ENCODE measurements at regions not wholly inside any gene's neighbourhood (a gene's known extent, or its start where the extent isn't known, plus 50 kb on each side); places are given as distances from the start of the nearest gene placed in this dataset.

DNA sequence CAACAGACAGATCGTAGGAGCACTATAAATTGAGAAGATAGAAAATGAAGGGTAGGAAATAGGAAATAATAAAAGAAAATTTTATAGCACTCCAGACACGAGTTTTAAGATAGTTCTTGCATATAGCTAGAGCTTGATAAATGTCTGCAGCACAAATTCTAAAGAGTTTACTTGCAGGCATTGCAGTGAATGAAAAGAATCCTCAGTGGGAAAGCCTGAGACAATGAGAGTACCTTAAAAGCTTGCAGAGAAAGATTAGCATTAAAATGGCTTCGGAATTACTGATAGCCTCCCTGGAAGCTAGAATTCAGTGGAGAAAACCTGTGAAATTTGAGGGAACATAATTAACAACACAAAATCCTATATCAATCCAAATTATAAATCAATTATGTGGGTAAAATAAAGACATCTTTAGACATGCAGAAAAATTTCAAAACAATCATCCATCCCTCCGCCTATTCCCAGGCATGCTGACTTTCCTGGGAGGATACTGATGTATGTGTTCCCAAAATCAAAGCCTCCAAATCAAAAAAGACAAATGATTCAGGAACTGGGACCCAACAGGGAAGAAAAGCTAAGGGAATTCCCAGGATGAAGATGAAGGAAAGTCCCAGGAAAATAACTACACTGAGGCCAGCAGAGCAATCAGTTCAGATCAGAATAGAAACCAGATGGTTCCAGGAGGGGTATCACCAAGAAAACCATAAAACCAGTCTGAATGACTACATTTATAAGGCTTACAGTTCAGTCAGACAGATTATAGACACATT, 305.9 kb upstream of the USP25 start:
- no peaks in the 10 kb centered on the region for H4K20me1 ChIP-seq (ENCODE audit: insufficient read depth, low read length, poor library complexity, severe bottlenecking)
- H3K9me2 ChIP-seq (replicated peaks; ENCODE audit: low read depth, low read length) = no peaks in the 10 kb centered on the region
- no peak overlapping the region; the same call in 1 of the 2 replicates for H2AFZ ChIP-seq (ENCODE audit: low read length)
- H3K4me2 ChIP-seq (ENCODE audit: low read depth, low read length, poor library complexity, severe bottlenecking) = peak overlapping the region; percentile 13
- H3K4me1 ChIP-seq (ENCODE audit: insufficient read depth, low read length, poor library complexity, severe bottlenecking) = no peaks in the 10 kb centered on the region
- no peaks in the 10 kb centered on the region for H3K27me3 ChIP-seq (ENCODE audit: insufficient read depth, low read length, poor library complexity, severe bottlenecking)
- no peaks in the 10 kb centered on the region for H3K36me3 ChIP-seq (ENCODE audit: insufficient read depth, low read length)
- no peaks in the 10 kb centered on the region for H3K79me2 ChIP-seq (ENCODE audit: insufficient read depth, low read length)
- TF ChIP-seq, protein P1, sequence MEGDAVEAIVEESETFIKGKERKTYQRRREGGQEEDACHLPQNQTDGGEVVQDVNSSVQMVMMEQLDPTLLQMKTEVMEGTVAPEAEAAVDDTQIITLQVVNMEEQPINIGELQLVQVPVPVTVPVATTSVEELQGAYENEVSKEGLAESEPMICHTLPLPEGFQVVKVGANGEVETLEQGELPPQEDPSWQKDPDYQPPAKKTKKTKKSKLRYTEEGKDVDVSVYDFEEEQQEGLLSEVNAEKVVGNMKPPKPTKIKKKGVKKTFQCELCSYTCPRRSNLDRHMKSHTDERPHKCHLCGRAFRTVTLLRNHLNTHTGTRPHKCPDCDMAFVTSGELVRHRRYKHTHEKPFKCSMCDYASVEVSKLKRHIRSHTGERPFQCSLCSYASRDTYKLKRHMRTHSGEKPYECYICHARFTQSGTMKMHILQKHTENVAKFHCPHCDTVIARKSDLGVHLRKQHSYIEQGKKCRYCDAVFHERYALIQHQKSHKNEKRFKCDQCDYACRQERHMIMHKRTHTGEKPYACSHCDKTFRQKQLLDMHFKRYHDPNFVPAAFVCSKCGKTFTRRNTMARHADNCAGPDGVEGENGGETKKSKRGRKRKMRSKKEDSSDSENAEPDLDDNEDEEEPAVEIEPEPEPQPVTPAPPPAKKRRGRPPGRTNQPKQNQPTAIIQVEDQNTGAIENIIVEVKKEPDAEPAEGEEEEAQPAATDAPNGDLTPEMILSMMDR (conservative IDR thresholded peaks at IDR 0.05; ENCODE audit: low read length) = no peak
- no peak for TF ChIP-seq EZH2phosphoT487 (IDR thresholded peaks at IDR 0.05; ENCODE audit: borderline replicate concordance)
- H3F3A ChIP-seq (ENCODE audit: low read depth) = no peaks in the 10 kb centered on the region
- no peak overlapping the region for H3K9ac ChIP-seq (ENCODE audit: low read depth, low read length, poor library complexity, severe bottlenecking)
- H3K9me3 ChIP-seq (ENCODE audit: insufficient read depth, low read depth, low read length) = no peaks in the 10 kb centered on the region
- H3K4me3 ChIP-seq (ENCODE audit: low read length, poor library complexity, severe bottlenecking) = no peak overlapping the region

DNA sequence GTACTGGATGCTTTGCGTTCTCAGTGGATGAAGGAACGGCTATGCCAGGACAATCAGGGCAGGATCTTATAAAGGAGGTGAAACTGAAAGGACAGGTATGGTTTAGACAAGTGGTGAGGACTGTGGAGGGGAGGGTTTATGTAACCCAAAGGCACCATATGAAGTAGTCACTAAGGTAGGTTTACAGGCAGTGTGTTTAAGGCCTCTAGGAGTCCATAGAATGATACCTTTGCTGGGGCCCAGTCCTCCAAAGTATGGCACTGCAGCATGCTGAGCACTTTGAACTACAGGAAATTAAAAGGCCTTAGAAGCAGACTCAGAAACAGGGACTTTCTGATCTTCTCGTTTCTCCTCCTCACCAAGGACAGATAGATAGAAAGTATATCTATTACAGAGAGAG, 304.7 kb upstream of the USP25 start:
- Histone ChIP-seq H3K9me2 (replicated peaks; ENCODE audit: low read depth, low read length) (no peaks in the 10 kb centered on the region), H3K4me1 (ENCODE audit: insufficient read depth, low read length, poor library complexity, severe bottlenecking) (no peaks in the 10 kb centered on the region), H3K9ac (ENCODE audit: low read depth, low read length, poor library complexity, severe bottlenecking) (no peak overlapping the region), H3K4me3 (ENCODE audit: low read length, poor library complexity, severe bottlenecking) (no peak overlapping the region), H3K36me3 (ENCODE audit: insufficient read depth, low read length) (no peaks in the 10 kb centered on the region), H3F3A (ENCODE audit: low read depth) (no peaks in the 10 kb centered on the region), H2AFZ (ENCODE audit: low read length) (peak overlapping the region; percentile 9), H3K4me2 (ENCODE audit: low read depth, low read length, poor library complexity, severe bottlenecking) (no peak overlapping the region), H3K9me3 (ENCODE audit: insufficient read depth, low read depth, low read length) (no peaks in the 10 kb centered on the region), H3K27me3 (ENCODE audit: insufficient read depth, low read length, poor library complexity, severe bottlenecking) (no peaks in the 10 kb centered on the region), H4K20me1 (ENCODE audit: insufficient read depth, low read length, poor library complexity, severe bottlenecking) (no peaks in the 10 kb centered on the region), H3K79me2 (ENCODE audit: insufficient read depth, low read length) (no peaks in the 10 kb centered on the region)
- TF ChIP-seq, protein P1 (conservative IDR thresholded peaks at IDR 0.05; ENCODE audit: low read length) = no peak

DNA sequence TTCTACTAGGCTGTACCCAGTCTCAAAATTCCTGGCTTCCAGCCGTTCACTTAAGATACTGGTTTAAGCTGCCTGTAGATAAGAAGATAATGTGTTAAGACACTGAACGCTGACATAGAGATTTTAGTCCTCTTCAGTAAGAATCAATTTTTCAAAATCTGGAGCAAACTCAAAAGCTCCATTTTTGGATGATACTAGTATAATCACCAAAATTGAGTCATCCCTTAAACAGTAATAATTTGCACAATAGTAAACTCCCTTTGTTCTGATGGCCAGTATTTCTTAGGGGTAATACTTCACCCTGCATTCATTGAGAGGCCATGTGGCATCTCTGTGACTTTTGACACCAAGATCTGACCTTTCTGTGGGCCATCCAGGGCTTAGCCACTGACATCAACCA, 299.8 kb upstream of the USP25 start:
- Histone ChIP-seq H3K36me3 (ENCODE audit: insufficient read depth, low read length) (no peaks in the 10 kb centered on the region), H4K20me1 (ENCODE audit: insufficient read depth, low read length, poor library complexity, severe bottlenecking) (no peaks in the 10 kb centered on the region), H3K9ac (ENCODE audit: low read depth, low read length, poor library complexity, severe bottlenecking) (no peak overlapping the region), H3K79me2 (ENCODE audit: insufficient read depth, low read length) (no peaks in the 10 kb centered on the region), H3F3A (ENCODE audit: low read depth) (no peaks in the 10 kb centered on the region), H3K4me3 (ENCODE audit: low read length, poor library complexity, severe bottlenecking) (no peak overlapping the region), H3K9me3 (ENCODE audit: insufficient read depth, low read depth, low read length) (no peaks in the 10 kb centered on the region), H3K9me2 (replicated peaks; ENCODE audit: low read depth, low read length) (no peaks in the 10 kb centered on the region), H3K27me3 (ENCODE audit: insufficient read depth, low read length, poor library complexity, severe bottlenecking) (no peaks in the 10 kb centered on the region), H3K4me1 (ENCODE audit: insufficient read depth, low read length, poor library complexity, severe bottlenecking) (no peaks in the 10 kb centered on the region), H3K4me2 (ENCODE audit: low read depth, low read length, poor library complexity, severe bottlenecking) (no peak overlapping the region), H2AFZ (ENCODE audit: low read length) (no peak overlapping the region)
- TF ChIP-seq, protein P1 (conservative IDR thresholded peaks at IDR 0.05; ENCODE audit: low read length) = no peak
- TF ChIP-seq EZH2phosphoT487 (IDR thresholded peaks at IDR 0.05; ENCODE audit: borderline replicate concordance) = no peak
